ENCODE measurements at regions not wholly inside any gene's neighbourhood (a gene's known extent, or its start where the extent isn't known, plus 50 kb on each side); places are given as distances from the start of the nearest gene placed in this dataset.
"Not testable (repeated sequence)": the region's sequence is repeated elsewhere in the genome, so short reads cannot be mapped to it uniquely, and the experiment has no call there.

- no peak for DNase-seq
These were observed 630.6 kb downstream of the TLE1 start for GRCh38 chr9:81058782-81059181.

- DNase-seq, result no peak
These were observed 635.9 kb downstream of the TLE1 start for GRCh38 chr9:81053298-81054025.

- no peak for DNase-seq
These were observed 636.5 kb downstream of the TLE1 start for GRCh38 chr9:81052846-81053245.

GRCh38 chr9:81047280-81047679, 642.1 kb downstream of the TLE1 start:
- DNase-seq, result no peak

GRCh38 chr9:81045658-81046057, 643.7 kb downstream of the TLE1 start:
- no peak for DNase-seq

- DNase-seq, result no peak
These were observed 651.5 kb downstream of the TLE1 start for GRCh38 chr9:81037889-81038288.

- DNase-seq, result no peak
These were observed 653.7 kb downstream of the TLE1 start for GRCh38 chr9:81035601-81036000.

GRCh38 chr9:81035171-81035570, 654.2 kb downstream of the TLE1 start:
- no peak for DNase-seq

- no peak for DNase-seq
These were observed 656.5 kb downstream of the TLE1 start for GRCh38 chr9:81032831-81033230.

GRCh38 chr9:81032030-81032572, 657.2 kb downstream of the TLE1 start:
- DNase-seq, result no peak

GRCh38 chr9:81031422-81032029, 657.8 kb downstream of the TLE1 start:
- DNase-seq, result no peak

- no peak for DNase-seq
These were observed 659.3 kb downstream of the TLE1 start for GRCh38 chr9:81030027-81030426.

GRCh38 chr9:81028504-81028903, 660.8 kb downstream of the TLE1 start:
- DNase-seq, result no peak

GRCh38 chr9:81022177-81022576, 667.2 kb downstream of the TLE1 start:
- no peak for DNase-seq

- not testable (repeated sequence) for DNase-seq
These were observed 674.4 kb downstream of the TLE1 start for GRCh38 chr9:81014945-81015344.

- DNase-seq, result not testable (repeated sequence)
These were observed 676.2 kb downstream of the TLE1 start for GRCh38 chr9:81013191-81013590.

- no peak for DNase-seq
These were observed 686.4 kb downstream of the TLE1 start for GRCh38 chr9:81002906-81003305.

- DNase-seq, result no peak
These were observed 687.1 kb downstream of the TLE1 start for GRCh38 chr9:81002242-81002641.

GRCh38 chr9:80995759-80996158, 693.6 kb downstream of the TLE1 start:
- no peak for DNase-seq

- no peak for DNase-seq
These were observed 694.5 kb downstream of the TLE1 start for GRCh38 chr9:80994892-80995291.

GRCh38 chr9:80985595-80985994, 703.8 kb downstream of the TLE1 start:
- not testable (repeated sequence) for DNase-seq

- no peak for DNase-seq
These were observed 712.9 kb downstream of the TLE1 start for GRCh38 chr9:80976403-80976802.

GRCh38 chr9:80970377-80970776, 719.0 kb downstream of the TLE1 start:
- DNase-seq, result not testable (repeated sequence)

- DNase-seq, result no peak
These were observed 720.7 kb downstream of the TLE1 start for GRCh38 chr9:80968611-80969010.

- no peak for DNase-seq
These were observed 724.4 kb downstream of the TLE1 start for GRCh38 chr9:80964914-80965313.
